T-cell (primary cell): ENCODE measurements at regions not wholly inside any gene's neighbourhood (a gene's known extent, or its start where the extent isn't known, plus 50 kb on each side); places are given as distances from the start of the nearest gene placed in this dataset.

Source experiments
- ATAC-seq, 4 experiments: fragments of 200-7000 bp in 3 of 4; fragments of 150-1000 bp in 1 of 4; cut with Tn5 transposase; replicated peaks in 1 of 4; 1 replicate in 3 of 4; 2 replicates in 1 of 4; pipeline ENCODE4 v1.10.0; 2021; ENCODE audit warnings: moderate library complexity in 3 of 4, mild to moderate bottlenecking in 2 of 4, moderate number of reproducible peaks in 1 of 4
- CTCF ChIA-PET, 2 donors: fragments of 300-600 bp; sonication (Branson Sonifier 250); formaldehyde crosslinking; loops; one replicate each; lab custom pipeline; 2022; ENCODE audit warnings: antibody characterized with exemption in 2 of 2; lab: Charles Lee
- POLR2A ChIA-PET, 2 donors: fragments of 300-600 bp; sonication (Branson Sonifier 250); formaldehyde crosslinking; loops; one replicate each; lab custom pipeline; 2022; ENCODE audit warnings: antibody characterized with exemption in 2 of 2; lab: Charles Lee
- DNase-seq, 35 experiments: peaks; one replicate each; pipeline versions ENCODE4 v3.0.0 to v3.0.0-alpha.2; 2013 to 2023
- H3K27ac ChIP-seq: one replicate; pipeline ENCODE4 v1.5.1; 2013; ENCODE audit warnings: low read length
- H3K27me3 ChIP-seq, 2 experiments: replicated peaks in 1 of 2; 1 replicate in 1 of 2; 2 replicates in 1 of 2; pipeline versions ENCODE4 v1.6.1 to v1.7.0; 2013; ENCODE audit warnings: low read length in 1 of 2, mixed read lengths in 1 of 2; ENCODE audit not compliant: control insufficient read depth in 2 of 2, insufficient read depth in 2 of 2; ENCODE audit errors: extremely low read depth in 1 of 2
- H3K36me3 ChIP-seq, 2 donors: 1 replicate in 1 of 2; 2 replicates in 1 of 2; pipeline versions ENCODE4 v1.6.1 to v1.7.0; 2013; ENCODE audit warnings: low read length in 1 of 2; ENCODE audit not compliant: control insufficient read depth in 2 of 2, insufficient read depth in 1 of 2; ENCODE audit errors: extremely low read depth in 1 of 2
- H3K4me1 ChIP-seq, 2 experiments: 1 replicate in 1 of 2; 2 replicates in 1 of 2; pipeline versions ENCODE4 v1.6.1 to v1.7.0; 2013; ENCODE audit warnings: low read length in 2 of 2, mixed read lengths in 1 of 2; ENCODE audit not compliant: insufficient read depth in 2 of 2, control insufficient read depth in 1 of 2; ENCODE audit errors: extremely low read depth in 1 of 2
- H3K4me3 ChIP-seq, 2 donors: 1 replicate in 1 of 2; 2 replicates in 1 of 2; pipeline versions ENCODE4 v1.5.1 to v1.7.0; 2013; ENCODE audit warnings: mild to moderate bottlenecking in 2 of 2, low read length in 1 of 2, moderate library complexity in 1 of 2; ENCODE audit not compliant: control insufficient read depth in 1 of 2; ENCODE audit errors: extremely low read depth in 1 of 2
- H3K9me3 ChIP-seq: 2 replicates; pipeline ENCODE4 v1.7.0; 2013
- H3K27ac Mint-ChIP-seq, 2 donors: one replicate each; pipeline ENCODE4 v1.8.0; 2020 to 2021; ENCODE audit warnings: mild to moderate bottlenecking in 2 of 2, mixed read lengths in 2 of 2
- H3K27me3 Mint-ChIP-seq, 2 donors: one replicate each; pipeline ENCODE4 v1.8.0; 2021 to 2022; ENCODE audit warnings: mixed read lengths in 2 of 2
- H3K36me3 Mint-ChIP-seq: one replicate; pipeline ENCODE4 v1.8.0; 2021; ENCODE audit warnings: mixed read lengths
- H3K4me1 Mint-ChIP-seq, 3 donors: one replicate each; pipeline ENCODE4 v1.8.0; 2020 to 2022; ENCODE audit warnings: mixed read lengths in 3 of 3, mild to moderate bottlenecking in 1 of 3
- H3K4me3 Mint-ChIP-seq, 3 donors: one replicate each; pipeline ENCODE4 v1.8.0; 2020 to 2022; ENCODE audit warnings: mild to moderate bottlenecking in 3 of 3, mixed read lengths in 3 of 3, moderate library complexity in 3 of 3
- H3K9me3 Mint-ChIP-seq, 3 donors: one replicate each; pipeline ENCODE4 v1.8.0; 2020 to 2022; ENCODE audit warnings: mixed read lengths in 3 of 3
- WGBS: methylation state at CpG from one replicate; pipeline ENCODE4 v1.1.5; 2013; ENCODE audit warnings: missing lambda C conversion rate; ENCODE audit not compliant: insufficient coverage; 5-methylcytosine and 5-hydroxymethylcytosine counted together

GRCh38 chr1:238962941-238963340 is 423.4 kb upstream of the CHRM3 start:
- no peak overlapping the region for H3K27ac ChIP-seq
- H3K9me3 ChIP-seq = no peaks in the 10 kb centered on the region
- CTCF ChIA-PET = no interaction called here
- no peaks in the 10 kb centered on the region for H3K36me3 ChIP-seq
- 91% methylated on average over 6 of the region's 8 CpGs for WGBS
- ATAC-seq (no peak), DNase-seq (no peak)
- Mint-ChIP-seq H3K4me1 (no peaks in the 10 kb centered on the region), H3K27me3 (no peaks in the 10 kb centered on the region), H3K9me3 (peaks cover 21 to 25% (median 22%) of the 10 kb centered on the region in 3 donors), H3K27ac (no peak overlapping the region), H3K4me3 (no peak overlapping the region), H3K36me3 (no peaks in the 10 kb centered on the region)
- H3K4me1 ChIP-seq = no peaks in the 10 kb centered on the region
- POLR2A ChIA-PET = no interaction called here
- H3K4me3 ChIP-seq = no peak overlapping the region
- no peaks in the 10 kb centered on the region for H3K27me3 ChIP-seq

GRCh38 chr1:238961790-238962189 is 424.6 kb upstream of the CHRM3 start:
- POLR2A ChIA-PET = no interaction called here
- ATAC-seq (no peak), DNase-seq (no peak)
- no peak overlapping the region for H3K4me3 ChIP-seq
- no peaks in the 10 kb centered on the region for H3K36me3 Mint-ChIP-seq
- H3K36me3 ChIP-seq = no peaks in the 10 kb centered on the region
- H3K4me1 Mint-ChIP-seq = no peaks in the 10 kb centered on the region
- no peaks in the 10 kb centered on the region for H3K27me3 Mint-ChIP-seq
- no CpG with 5 or more reads among the region's 5 CpGs for WGBS
- CTCF ChIA-PET = no interaction called here
- H3K4me1 ChIP-seq = no peaks in the 10 kb centered on the region
- no peak overlapping the region for H3K27ac ChIP-seq
- H3K9me3 ChIP-seq = no peaks in the 10 kb centered on the region
- H3K9me3 Mint-ChIP-seq = peaks cover 21 to 25% (median 22%) of the 10 kb centered on the region in 3 donors
- no peak overlapping the region for H3K4me3 Mint-ChIP-seq
- H3K27ac Mint-ChIP-seq = no peak overlapping the region
- H3K27me3 ChIP-seq = no peaks in the 10 kb centered on the region

- no peak overlapping the region for H3K4me3 Mint-ChIP-seq
These were observed 426.3 kb upstream of the CHRM3 start for GRCh38 chr1:238960071-238960470.

GRCh38 chr1:238955934-238956333 is 430.4 kb upstream of the CHRM3 start:
- DNase-seq = no peak
- Histone ChIP-seq H3K4me1 (no peaks in the 10 kb centered on the region), H3K27ac (no peak overlapping the region), H3K36me3 (no peaks in the 10 kb centered on the region), H3K4me3 (no peak overlapping the region), H3K9me3 (no peaks in the 10 kb centered on the region), H3K27me3 (no peaks in the 10 kb centered on the region)
- peaks cover 4 to 8% (median 5%) of the 10 kb centered on the region in 3 donors for H3K9me3 Mint-ChIP-seq
- no peaks in the 10 kb centered on the region for H3K36me3 Mint-ChIP-seq
- no peak for ATAC-seq
- ChIA-PET POLR2A (no interaction called here), CTCF (interaction anchor here in 1 of 2 donors (1.0 kb wide), 1 partner anchor 13 kb away, joined by 3 read pairs; no protein-coding TSS in a partner anchor)
- H3K4me3 Mint-ChIP-seq = no peak overlapping the region
- no peaks in the 10 kb centered on the region for H3K27me3 Mint-ChIP-seq
- WGBS = no CpG with 5 or more reads among the region's 1 CpG
- H3K27ac Mint-ChIP-seq = no peak overlapping the region
- H3K4me1 Mint-ChIP-seq = no peaks in the 10 kb centered on the region

More at GRCh38 chr1:238960071-238960470, 426.3 kb upstream of the CHRM3 start:
- Mint-ChIP-seq H3K36me3 (no peaks in the 10 kb centered on the region), H3K27ac (no peak overlapping the region), H3K27me3 (no peaks in the 10 kb centered on the region), H3K4me1 (no peaks in the 10 kb centered on the region), H3K9me3 (peaks cover 18 to 28% (median 21%) of the 10 kb centered on the region in 3 donors)
- H3K9me3 ChIP-seq = no peaks in the 10 kb centered on the region
- ChIA-PET POLR2A (no interaction called here), CTCF (no interaction called here)
- no peak for ATAC-seq
- H3K27me3 ChIP-seq = no peaks in the 10 kb centered on the region
- H3K27ac ChIP-seq = no peak overlapping the region
- H3K36me3 ChIP-seq = no peaks in the 10 kb centered on the region
- no peak for DNase-seq
- WGBS = 75% methylated on average over 2 of the region's 2 CpGs
- no peaks in the 10 kb centered on the region for H3K4me1 ChIP-seq
- H3K4me3 ChIP-seq = no peak overlapping the region

- Mint-ChIP-seq H3K27ac (no peak overlapping the region), H3K4me3 (no peak overlapping the region), H3K4me1 (peaks cover 0 to 2% (median 0%) of the 10 kb centered on the region in 3 donors), H3K9me3 (peaks cover 4 to 5% (median 5%) of the 10 kb centered on the region in 3 donors), H3K36me3 (no peaks in the 10 kb centered on the region), H3K27me3 (no peaks in the 10 kb centered on the region)
- ChIA-PET POLR2A (no interaction called here), CTCF (no interaction called here)
- H3K27me3 ChIP-seq = no peaks in the 10 kb centered on the region
- H3K4me1 ChIP-seq = no peaks in the 10 kb centered on the region
- ATAC-seq = no peak
- no peak overlapping the region for H3K27ac ChIP-seq
- WGBS = no CpG with 5 or more reads among the region's 2 CpGs
- DNase-seq = no peak
- no peak overlapping the region for H3K4me3 ChIP-seq
- H3K36me3 ChIP-seq = no peaks in the 10 kb centered on the region
- H3K9me3 ChIP-seq = no peaks in the 10 kb centered on the region
These were observed 431.5 kb upstream of the CHRM3 start for GRCh38 chr1:238954865-238955264.

GRCh38 chr1:238953448-238954010 is 432.8 kb upstream of the CHRM3 start:
- Mint-ChIP-seq H3K4me3 (no peak overlapping the region), H3K36me3 (no peaks in the 10 kb centered on the region), H3K27me3 (no peaks in the 10 kb centered on the region), H3K9me3 (peaks cover 4 to 5% (median 5%) of the 10 kb centered on the region in 3 donors), H3K27ac (no peak overlapping the region), H3K4me1 (peaks cover 0 to 2% (median 0%) of the 10 kb centered on the region in 3 donors)
- no peaks in the 10 kb centered on the region for H3K36me3 ChIP-seq
- no peak overlapping the region for H3K27ac ChIP-seq
- ATAC-seq = no peak
- DNase-seq = no peak
- CTCF ChIA-PET = no interaction called here
- no peaks in the 10 kb centered on the region for H3K9me3 ChIP-seq
- H3K4me1 ChIP-seq = no peaks in the 10 kb centered on the region
- no peaks in the 10 kb centered on the region for H3K27me3 ChIP-seq
- H3K4me3 ChIP-seq = no peak overlapping the region
- POLR2A ChIA-PET = no interaction called here
- WGBS = 88% methylated on average over 1 of the region's 5 CpGs

GRCh38 chr1:238951809-238952208 is 434.6 kb upstream of the CHRM3 start:
- Histone ChIP-seq H3K4me1 (no peaks in the 10 kb centered on the region), H3K27me3 (no peaks in the 10 kb centered on the region), H3K36me3 (no peaks in the 10 kb centered on the region), H3K9me3 (no peaks in the 10 kb centered on the region), H3K27ac (no peak overlapping the region), H3K4me3 (no peak overlapping the region)
- ChIA-PET POLR2A (no interaction called here), CTCF (no interaction called here)
- Mint-ChIP-seq H3K4me3 (no peak overlapping the region), H3K27ac (no peak overlapping the region), H3K27me3 (no peaks in the 10 kb centered on the region), H3K9me3 (peaks cover 0 to 9% (median 5%) of the 10 kb centered on the region in 3 donors), H3K36me3 (no peaks in the 10 kb centered on the region), H3K4me1 (peaks cover 0 to 2% (median 0%) of the 10 kb centered on the region in 3 donors)
- WGBS = no CpG with 5 or more reads among the region's 6 CpGs
- DNase-seq (no peak), ATAC-seq (no peak)
